ENCODE measurements at regions not wholly inside any gene's neighbourhood (a gene's known extent, or its start where the extent isn't known, plus 50 kb on each side); places are given as distances from the start of the nearest gene placed in this dataset.

DNA sequence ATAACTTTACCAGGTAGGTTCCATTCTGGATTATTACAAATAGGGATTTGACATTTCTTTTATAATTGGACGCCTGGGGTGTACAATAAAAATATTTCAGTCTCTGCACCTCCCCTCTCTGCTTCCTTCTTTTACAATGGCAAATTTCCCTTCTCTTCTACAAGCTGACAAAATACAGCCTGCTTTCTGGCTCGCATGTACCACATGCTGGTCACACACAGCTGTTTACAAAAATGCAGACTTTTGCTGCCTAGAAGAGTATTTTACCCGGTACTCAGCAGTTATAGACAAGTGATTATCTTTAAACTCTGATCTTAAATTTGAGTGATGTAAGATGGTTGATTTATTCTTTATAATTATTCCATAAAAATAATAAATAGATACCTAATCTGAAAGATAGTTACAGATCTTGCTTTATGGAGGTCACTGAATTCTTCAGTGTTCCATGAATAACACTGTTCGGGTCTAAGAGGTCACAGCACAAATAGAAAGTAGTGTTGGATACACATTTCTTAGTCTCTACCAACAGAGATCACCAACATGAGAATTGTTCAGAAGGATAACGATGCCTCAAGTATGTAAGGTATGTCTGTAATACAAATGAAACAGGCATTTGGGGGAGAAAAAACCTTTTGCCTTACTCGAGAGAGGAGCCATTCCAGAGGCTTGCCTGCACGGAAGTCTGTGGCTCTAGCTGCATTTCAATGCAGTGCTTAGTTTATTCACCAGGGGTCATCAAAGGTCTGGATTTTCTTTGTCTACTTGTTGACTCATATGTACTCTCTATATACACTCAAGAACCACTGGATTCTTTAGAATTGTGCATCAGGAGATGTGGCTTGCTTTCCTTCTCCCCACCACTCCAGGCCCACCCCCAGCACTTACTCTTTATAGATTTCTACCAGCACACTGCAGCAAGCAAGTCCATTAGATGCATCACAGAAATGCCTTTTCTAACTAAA lies 206.6 kb upstream of the RFX3 start:
- peak; percentile 90 for DNase-seq

DNA sequence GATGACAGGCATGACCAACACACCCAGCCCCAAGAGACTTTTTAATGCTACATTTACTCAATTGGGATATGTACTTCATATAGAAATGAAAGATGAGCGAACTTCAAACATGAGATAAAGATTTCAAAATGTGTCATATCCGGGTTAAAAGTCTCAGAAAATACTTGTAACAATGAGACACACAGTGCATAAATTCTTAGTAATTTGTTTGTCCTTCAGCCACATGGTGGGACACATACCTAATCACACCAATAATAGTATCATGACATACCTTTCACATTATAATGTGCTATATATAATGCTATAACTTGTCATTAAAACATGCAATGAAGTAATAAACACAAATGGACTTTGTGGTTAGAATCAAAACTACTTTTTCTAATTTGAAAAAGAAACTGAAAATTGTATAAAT lies 204.7 kb upstream of the RFX3 start:
- DNase-seq: no peak

DNA sequence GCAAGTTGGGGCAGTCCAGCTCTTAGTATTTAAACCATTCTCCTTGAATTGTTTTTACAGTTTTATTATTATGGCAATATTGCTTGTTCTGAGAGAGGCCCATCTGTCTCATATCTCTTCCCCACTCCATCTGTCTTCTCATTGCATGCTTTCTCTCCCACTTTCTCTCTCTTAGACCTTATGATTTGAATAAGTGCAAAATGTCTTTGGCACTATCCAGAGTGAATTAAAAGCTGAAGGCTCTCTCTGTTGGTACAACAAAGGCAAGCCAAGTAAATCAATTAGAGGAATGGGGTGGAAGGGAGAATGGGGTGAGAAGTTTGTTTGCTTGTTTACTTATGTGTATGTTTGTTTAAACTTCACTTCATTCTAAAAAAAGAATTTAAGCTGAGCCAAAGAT lies 195.3 kb upstream of the RFX3 start:
- no peak for DNase-seq

DNA sequence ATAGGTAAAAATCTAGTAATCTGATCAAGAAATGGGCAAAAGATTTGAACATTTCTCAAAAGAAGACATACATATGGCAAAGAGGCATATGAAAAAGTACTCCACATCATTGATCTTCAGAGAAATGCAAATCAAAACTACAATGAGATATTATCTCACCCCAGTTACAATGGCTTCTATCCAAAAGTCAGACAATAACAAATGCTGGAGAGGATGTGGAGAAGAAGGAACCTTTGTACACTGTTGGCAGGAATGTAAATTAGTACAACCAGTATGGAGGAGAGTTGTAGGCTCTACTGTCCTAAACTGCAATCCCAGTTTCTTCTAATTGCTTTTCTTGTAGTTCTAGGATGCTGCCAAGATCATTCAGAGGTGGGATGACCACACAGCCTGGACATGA lies 193.5 kb upstream of the RFX3 start:
- no peak for DNase-seq

DNA sequence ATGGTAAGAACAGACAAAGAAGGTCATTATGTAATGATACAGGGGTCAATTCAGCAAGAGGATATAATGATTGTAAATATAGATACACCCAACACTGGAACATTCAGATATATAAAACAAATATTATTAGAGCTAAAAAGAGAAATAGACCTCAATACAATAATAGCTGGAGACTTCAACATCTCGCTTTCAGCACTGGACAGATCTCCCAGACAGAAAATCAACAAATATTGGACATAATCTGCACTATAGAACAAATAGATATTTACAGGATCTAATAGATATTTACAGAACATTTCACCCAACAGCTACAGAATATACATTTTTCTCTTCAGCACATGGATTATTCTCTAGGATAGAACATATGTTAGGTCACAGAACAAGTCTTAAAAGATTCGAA lies 190.6 kb upstream of the RFX3 start:
- DNase-seq: no peak

DNA sequence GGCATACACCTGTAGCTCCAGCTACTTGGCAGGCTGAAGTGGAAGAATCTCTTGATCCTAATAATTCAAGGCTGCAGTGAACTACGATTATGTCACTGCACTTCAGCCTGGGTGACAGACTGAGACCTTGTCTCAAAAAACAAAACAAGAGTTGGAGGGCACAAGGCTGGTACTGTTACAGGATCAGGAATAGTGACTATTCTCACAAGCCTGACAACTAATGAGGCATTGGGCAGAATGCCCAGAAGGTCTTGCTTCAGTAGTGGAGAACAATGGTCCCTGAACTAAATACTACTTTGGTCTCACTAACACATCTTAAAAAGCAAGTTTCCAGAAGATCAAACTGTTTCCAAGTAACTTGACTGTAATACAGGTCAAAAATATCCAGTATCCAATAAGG lies 182.9 kb upstream of the RFX3 start:
- peak; percentile 48 for DNase-seq

DNA sequence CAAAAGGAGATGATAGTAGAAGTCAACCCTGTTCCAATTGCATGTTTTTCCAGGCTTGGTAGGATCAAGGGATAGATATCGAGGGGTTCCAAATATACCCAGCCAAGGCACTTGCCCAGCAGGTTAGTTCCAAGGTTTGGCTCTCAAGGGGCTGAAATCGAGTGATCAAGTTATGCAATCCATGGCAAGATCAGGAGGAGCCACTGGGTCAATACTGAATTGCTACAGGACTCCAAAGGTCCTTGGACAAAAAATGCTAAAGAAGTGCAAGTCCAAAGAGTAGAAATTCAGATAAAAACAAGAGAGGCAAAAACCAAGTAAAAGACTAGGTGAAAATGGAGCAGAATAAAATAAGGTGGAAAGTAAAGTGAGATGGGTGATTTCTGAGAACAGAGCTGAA lies 179.1 kb upstream of the RFX3 start:
- no peak for DNase-seq

DNA sequence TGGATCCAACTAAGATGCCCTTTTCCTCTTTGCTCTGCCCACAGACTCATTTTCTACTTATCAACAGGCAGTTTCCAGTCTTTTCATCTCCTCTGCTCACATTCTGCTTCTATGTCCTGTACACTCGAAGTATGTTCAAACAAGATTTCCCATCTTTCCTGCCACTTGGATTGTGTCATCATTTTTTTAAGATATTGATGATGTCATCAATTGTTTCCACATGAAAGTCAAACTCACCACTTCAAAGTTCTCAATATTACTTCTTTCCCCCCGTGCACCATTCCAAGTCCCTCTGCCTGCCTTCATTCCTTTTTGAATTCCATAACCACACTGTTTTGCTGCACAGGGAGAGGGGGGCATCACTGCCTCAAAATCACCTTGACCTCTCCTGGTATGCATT lies 175.0 kb upstream of the RFX3 start:
- no peak for DNase-seq

DNA sequence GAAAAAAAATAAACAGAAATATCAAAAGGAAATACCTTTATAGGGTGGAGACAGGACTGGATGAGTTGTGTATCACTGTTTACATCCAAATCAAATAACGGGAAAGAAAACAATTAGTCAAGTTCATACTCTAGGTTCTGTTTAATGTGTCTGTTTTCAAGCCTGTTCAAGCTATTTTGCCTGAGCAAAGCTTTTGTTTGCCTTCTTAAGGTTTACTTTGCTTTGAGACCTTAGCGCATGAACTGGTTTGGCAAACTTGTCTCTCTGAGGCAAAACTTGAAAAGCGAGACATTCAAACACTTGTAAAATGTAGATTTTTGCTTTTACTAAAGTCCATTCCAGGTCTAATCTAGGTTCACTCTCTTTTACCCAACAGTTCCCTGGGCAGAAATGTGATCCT lies 174.1 kb upstream of the RFX3 start:
- peak; percentile 45 for DNase-seq

DNA sequence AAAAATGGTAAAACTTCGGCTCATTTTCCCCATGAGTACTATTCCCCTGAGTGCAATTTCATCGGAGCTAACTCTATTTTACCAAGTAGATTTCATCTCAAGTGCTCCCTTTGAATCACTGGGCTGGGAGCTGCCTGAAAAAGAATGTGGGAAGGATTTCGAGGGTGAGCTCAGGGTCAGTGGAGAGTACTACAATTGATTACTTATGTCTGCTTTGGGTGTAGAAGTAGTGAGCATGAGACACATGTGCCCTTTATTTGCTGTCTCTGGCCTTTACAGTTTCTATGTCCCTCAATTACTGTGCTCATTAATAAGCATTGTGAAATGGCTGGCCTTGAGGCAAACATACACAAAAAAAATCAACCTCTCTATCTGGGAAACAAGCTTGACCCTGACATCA lies 172.7 kb upstream of the RFX3 start:
- peak; percentile 12 for DNase-seq

DNA sequence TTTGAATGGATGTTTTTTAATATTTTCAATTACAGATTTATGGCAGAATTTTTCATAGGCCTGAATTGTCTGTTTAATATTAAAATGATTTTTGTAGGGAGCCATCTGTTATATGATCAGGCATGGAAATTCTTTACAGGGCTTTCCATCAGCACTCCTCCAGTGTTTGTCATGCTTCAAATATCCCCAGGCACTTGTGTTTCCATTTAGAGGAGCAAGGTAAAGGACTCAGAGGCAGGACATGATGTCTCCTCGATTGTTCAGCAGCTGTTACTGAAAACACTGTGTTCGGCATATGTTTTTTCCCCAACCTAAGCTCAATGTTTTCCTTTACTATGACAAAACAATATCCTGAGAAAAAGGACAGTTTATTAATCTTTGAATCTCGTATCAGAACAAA lies 172.3 kb upstream of the RFX3 start:
- peak; percentile 51 for DNase-seq

DNA sequence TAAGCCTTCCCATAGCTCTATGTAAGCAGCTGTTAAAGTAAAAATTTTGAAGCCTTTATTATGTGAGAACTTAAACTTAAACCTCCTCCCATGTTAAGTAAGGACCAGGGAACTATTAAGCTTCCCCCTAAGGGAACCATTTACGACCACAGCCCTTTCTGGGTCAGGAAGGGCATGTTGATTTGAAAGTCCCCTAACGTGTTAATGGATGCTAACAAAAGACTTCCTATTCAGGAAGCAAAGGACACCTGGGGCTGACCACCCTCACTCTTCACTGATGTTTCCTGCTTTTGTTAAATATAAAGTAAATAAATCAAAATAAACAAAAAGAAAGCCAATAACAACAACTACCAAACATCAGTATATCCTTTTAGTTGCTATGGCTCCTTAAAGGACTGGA lies 170.6 kb upstream of the RFX3 start:
- no peak for DNase-seq

DNA sequence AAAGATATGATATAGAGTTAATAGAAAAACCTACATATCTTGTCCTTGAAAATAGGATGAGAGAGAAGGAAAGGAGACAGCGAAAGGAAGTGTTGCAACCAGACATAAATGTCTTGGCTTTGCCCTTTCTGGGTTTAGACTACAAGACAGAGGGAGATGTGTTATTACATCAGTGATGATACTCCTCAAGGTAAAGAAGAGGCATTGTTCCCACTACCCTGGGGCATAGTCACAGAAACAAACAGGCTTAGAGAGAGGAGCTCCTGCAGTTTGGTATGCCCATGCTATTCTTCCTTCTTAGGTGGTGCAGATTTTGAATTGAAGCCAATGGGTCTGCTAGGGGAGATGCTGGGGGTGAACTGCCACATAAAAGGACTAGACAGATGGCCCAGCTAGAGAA lies 166.8 kb upstream of the RFX3 start:
- peak; percentile 9 for DNase-seq

DNA sequence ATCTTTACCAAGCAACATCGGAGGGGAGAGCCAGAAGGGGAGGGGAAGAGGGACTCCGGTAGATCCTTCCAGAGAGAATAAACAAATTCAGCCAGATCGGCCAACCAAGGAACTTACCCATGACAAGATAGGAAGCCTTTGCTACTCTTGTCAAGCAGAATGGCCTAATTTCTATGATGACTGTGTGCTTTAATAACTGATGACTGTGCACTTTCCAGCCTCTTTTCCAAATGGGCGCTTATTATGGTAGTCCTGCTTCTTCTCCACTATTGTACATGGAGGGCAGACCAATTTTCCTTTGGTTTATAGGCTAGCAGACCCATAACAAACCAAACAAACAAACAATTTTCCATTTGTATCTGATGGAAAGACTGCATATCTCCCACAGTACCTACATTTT lies 163.8 kb upstream of the RFX3 start:
- no peak for DNase-seq

DNA sequence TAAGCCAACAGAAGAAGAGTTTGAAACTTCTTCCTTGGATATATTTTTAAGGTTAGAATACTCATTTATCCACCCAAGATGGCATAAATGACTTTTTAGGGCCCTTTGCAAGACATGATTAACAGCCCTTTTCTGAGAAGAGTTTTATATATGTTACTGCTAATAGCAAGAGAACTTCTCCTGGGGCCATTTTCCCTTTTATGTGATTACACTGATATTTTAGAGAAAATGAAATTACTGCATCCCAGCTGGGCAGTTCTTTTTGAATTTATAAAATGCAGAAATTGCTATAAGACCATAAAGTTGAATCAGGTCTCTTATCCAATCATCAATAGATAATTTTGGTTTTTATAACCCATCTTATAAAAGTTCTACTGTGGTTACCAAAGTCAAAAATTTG lies 161.3 kb upstream of the RFX3 start:
- no peak for DNase-seq

DNA sequence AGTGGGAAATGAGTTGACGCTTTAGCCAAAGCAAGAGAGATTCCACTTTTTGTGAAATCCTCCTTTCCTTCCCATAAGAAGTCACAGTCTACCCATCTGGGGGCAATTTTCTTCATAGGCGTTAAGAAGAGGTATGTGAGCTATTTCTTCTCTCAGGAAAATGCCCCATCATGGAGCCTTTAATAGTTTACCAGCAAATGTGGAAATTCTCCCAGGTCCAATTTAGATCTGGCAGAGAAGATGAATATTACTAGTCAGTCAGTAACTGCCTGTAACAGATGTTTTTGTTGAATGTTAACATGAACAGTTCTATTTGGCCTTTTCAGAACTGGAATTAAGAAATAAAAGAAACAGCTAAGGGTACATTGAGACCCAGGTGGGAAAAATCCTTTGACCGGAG lies 156.4 kb upstream of the RFX3 start:
- peak; percentile 24 for DNase-seq

DNA sequence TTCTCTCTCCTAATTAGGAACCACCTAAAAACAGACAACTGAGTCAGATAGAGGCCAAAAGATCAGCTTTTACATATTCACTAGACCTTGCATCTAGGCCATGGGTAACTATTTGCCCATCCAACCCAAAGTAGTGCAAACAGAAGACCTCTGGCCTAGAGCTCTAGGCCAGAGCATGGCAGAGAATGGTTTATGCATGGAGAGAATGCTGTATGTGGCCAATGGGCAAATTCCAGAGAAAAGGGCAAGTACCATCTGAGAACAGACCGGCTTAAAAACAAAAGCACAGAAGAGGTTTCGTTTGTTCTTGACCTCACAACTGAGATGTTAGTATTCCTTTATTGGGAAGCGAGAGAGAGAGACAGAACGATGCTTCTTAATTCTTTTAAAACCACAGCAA lies 151.7 kb upstream of the RFX3 start:
- DNase-seq: no peak

DNA sequence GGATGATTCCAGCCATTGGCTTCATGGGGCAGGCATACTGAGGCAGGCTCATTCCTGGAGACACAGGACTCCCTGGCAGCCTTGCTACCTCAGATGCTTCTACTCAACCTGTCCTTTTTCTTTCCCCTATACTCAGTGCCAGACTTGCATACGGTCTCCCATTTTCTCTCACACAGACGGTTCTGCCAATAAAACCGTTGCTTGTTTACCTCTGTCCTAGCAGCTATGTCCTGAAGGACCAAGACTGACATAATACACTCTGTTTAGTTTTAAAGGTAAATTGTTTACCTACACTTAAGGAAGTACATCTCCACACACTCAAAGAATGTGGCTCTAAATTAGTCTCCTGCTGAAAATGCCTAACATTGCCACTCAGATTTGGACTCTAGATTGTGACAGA lies 151.0 kb upstream of the RFX3 start:
- peak; percentile 32 for DNase-seq

DNA sequence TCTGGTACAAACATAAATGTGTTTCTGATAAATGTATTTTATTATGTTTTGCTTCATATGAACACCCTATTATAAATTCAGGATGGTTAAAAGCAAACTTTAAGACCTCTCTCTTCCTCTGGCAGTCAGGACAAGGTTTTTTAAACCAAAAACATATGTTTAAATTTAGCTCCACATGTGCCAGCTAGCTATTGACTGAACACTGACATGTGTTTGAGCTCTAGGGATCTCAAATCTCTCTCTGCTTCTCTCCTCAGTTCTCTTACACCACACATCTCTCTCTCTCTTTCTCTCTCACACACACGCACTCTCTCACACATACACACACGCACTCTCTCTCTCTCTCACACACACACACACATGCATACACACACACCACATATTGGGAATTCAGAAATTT lies 150.1 kb upstream of the RFX3 start:
- DNase-seq: peak; percentile 7

DNA sequence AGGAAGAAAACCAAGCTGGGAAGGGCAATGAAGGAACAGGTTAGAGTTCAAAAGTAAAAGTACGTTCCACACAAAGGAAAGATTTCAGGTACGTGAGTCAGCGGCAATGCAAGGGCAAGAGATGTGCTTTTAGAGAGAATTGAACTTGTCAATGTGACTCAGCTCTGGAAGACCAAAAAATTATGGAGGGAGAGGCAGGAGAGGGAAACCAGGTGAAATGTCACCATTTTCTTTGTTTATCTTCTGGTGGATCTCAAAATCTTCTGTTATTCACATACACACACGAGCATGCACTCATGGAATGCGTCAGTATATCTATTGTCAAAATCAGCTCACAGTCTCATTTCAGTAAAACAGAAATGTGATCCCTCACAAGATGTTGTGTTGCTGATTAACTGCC lies 148.8 kb upstream of the RFX3 start:
- no peak for DNase-seq

DNA sequence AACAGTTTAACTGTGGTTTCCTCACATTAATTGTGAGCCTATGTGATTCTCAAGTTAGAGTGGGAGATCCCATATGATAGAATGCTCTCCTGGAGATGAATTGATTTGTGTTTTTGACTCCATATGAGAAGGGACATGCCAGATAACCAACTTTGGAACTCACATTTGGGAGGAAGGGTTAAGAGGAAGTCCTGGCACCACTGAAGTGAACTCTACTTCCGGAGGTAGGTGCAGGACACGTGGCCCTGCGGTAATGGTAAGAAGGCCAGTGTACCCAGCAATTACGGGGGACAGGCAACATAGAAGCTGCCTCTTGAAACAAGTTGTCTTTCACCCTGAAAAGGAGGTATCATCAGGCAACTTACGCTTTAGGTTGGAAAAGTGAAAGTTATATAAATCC lies 146.6 kb upstream of the RFX3 start:
- DNase-seq: no peak

DNA sequence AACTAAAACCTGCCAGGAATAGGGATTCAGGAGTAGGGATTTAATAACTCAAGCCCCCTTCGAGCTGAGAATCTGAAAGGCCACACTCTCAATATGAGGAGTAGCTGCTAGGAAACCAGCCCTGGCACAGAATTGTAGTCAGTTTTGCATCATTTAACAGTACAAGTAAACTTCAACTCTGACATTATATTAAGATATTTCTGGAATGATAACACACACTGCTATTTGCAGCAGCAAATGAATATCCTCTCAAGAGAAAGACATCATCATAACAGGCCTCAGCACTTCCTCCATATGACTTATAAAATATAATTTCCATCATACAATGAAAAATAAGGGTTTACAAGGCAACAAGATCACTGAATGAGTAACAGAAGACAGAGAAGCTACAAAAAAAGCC lies 138.2 kb upstream of the RFX3 start:
- no peak for DNase-seq

DNA sequence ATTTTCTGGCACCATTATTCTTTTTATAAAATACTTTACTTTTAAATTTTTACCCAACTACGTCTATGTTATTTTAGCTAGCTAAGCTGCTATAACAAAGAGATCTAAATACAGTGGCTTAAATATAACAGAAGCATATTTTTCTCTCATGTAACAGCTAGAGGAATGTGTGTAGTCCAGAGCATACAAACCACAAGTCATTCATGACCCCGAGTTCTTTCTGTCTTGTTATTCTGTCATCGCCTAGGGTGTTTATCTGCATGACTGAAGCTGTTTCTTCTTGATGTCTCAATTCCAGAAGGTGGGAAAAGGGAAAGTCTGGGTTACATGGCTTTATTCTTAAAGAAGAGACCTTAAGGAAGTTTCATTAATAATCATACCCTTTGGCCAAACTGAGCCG lies 136.9 kb upstream of the RFX3 start:
- no peak for DNase-seq

DNA sequence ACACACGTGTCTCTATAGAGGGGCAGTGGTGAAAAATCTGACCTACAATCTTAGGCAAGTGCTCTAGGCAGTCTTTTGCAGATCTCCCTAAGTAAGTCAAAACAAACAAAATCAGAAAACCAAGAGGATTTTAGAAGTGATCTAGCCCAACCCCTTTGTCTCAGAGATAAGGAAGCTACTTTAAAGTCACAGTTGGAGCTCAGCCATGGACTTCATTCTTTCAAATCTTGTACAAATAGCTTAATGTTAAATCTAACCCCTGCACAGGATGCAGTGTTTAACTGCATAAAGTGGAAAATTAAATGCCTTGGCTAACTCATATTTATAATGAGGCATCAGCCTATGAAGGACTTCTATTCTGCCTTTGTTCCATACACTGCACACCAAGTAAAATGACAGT lies 135.1 kb upstream of the RFX3 start:
- DNase-seq: no peak

DNA sequence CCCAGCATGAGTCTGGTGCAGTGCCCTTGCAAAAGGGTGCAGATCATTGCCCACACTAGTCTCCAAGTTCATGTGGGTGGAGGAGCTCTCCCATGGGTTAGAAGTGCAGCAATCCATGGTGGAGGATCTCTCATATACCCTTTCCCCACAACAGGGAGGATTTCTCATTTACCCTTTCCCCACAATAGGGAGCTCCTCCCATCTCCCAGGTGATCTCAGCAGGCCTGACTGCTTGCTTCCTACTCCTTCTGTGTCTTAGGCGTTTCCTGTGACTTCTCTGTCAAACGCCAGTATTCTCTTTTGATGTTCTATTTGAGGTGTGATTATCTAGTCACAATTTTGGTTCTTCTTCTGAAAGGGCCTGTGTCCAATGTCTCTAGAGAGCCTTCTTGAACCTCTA lies 133.8 kb upstream of the RFX3 start:
- DNase-seq: no peak

Data from tongue (tissue), 1 donor.